WTC11 (cell line): ENCODE measurements at regions not wholly inside any gene's neighbourhood (a gene's known extent, or its start where the extent isn't known, plus 50 kb on each side); places are given as distances from the start of the nearest gene placed in this dataset.

Experiments
- ATAC-seq: fragments of 200-7000 bp; cut with Tn5 transposase; 2 replicates; pipeline ENCODE4 v1.10.0; 2021; ENCODE audit warnings: mild to moderate bottlenecking, moderate library complexity
- CTCF ChIA-PET: fragments of 300-600 bp; sonication (Branson Sonifier 250); formaldehyde crosslinking; loops from one replicate; lab custom pipeline; 2021; ENCODE audit warnings: antibody characterized with exemption; lab: Charles Lee
- POLR2A ChIA-PET: fragments of 350-600 bp; sonication (Branson Sonifier 250); formaldehyde crosslinking; loops from one replicate; lab custom pipeline; 2021; ENCODE audit warnings: antibody characterized with exemption; lab: Charles Lee
- DNase-seq: peaks from one replicate; pipeline ENCODE4 v3.0.0; 2021; ENCODE audit warnings: low spot score
- H3K27ac Mint-ChIP-seq: 2 replicates; pipeline ENCODE4 v1.8.0; 2021; ENCODE audit warnings: mixed read lengths
- H3K27me3 Mint-ChIP-seq: 2 replicates; pipeline ENCODE4 v1.8.0; 2021; ENCODE audit warnings: low read depth, mild to moderate bottlenecking, moderate library complexity, mixed read lengths
- H3K36me3 Mint-ChIP-seq: 2 replicates; pipeline ENCODE4 v1.8.0; 2021; ENCODE audit warnings: mixed read lengths
- H3K4me1 Mint-ChIP-seq: 2 replicates; pipeline ENCODE4 v1.8.0; 2022; ENCODE audit warnings: mixed read lengths
- H3K4me3 Mint-ChIP-seq: 2 replicates; pipeline ENCODE4 v1.8.0; 2021; ENCODE audit warnings: mild to moderate bottlenecking, moderate library complexity, mixed read lengths
- H3K9me3 Mint-ChIP-seq: 2 replicates; pipeline ENCODE4 v1.8.0; 2021; ENCODE audit warnings: mixed read lengths
- ATF2 ChIP-seq: sonication (generic); formaldehyde crosslinking; IDR thresholded peaks from 2 replicates; pipeline ENCODE4 v1.8.1; 2022; ENCODE audit warnings: low read depth, missing genetic modification reagents, borderline replicate concordance
- CBFB ChIP-seq: sonication (generic); formaldehyde crosslinking; IDR thresholded peaks from 2 replicates; pipeline ENCODE4 v1.8.1; 2022; ENCODE audit warnings: mild to moderate bottlenecking, low read depth, missing genetic modification reagents
- ELF4 ChIP-seq: sonication (generic); formaldehyde crosslinking; IDR thresholded peaks from 2 replicates; pipeline ENCODE4 v1.8.1; 2022; ENCODE audit warnings: low read depth, mild to moderate bottlenecking, moderate library complexity, missing genetic modification reagents
- EMX1 ChIP-seq: fragments of 250-450 bp; sonication (Bioruptor Pico); IDR thresholded peaks from 2 replicates; pipeline ENCODE4 v1.8.0; 2021; ENCODE audit warnings: mild to moderate bottlenecking
- FOXP1 ChIP-seq: sonication (generic); formaldehyde crosslinking; IDR thresholded peaks from 2 replicates; pipeline ENCODE4 v1.8.0; 2022; ENCODE audit warnings: missing genetic modification reagents, mild to moderate bottlenecking, moderate library complexity, borderline replicate concordance
- GTF2I ChIP-seq: fragments of 250-450 bp; sonication (Bioruptor Pico); conservative IDR thresholded peaks from 2 replicates; pipeline ENCODE4 v1.4.0; 2021; ENCODE audit warnings: mild to moderate bottlenecking
- HMGA2 ChIP-seq: fragments of 250-450 bp; sonication (Bioruptor Pico); IDR thresholded peaks from 2 replicates; pipeline ENCODE4 v1.4.0; 2021; ENCODE audit warnings: mild to moderate bottlenecking, moderate library complexity
- IRF1 ChIP-seq: sonication (generic); formaldehyde crosslinking; IDR thresholded peaks from 2 replicates; pipeline ENCODE4 v1.8.0; 2023; ENCODE audit warnings: missing genetic modification reagents
- IRF2 ChIP-seq: sonication (generic); formaldehyde crosslinking; IDR thresholded peaks from 2 replicates; pipeline ENCODE4 v1.8.0; 2022; ENCODE audit warnings: low read depth, missing genetic modification reagents, borderline replicate concordance
- MXD4 ChIP-seq: fragments of 250-450 bp; sonication (Bioruptor Pico); IDR thresholded peaks from 2 replicates; pipeline ENCODE4 v1.8.0; 2021; ENCODE audit warnings: mild to moderate bottlenecking, moderate library complexity, borderline replicate concordance
- NFE2L1 ChIP-seq: sonication (generic); formaldehyde crosslinking; IDR thresholded peaks from 2 replicates; pipeline ENCODE4 v1.8.1; 2023; ENCODE audit warnings: missing genetic modification reagents
- PRRX2 ChIP-seq: fragments of 250-450 bp; sonication (Bioruptor Pico); IDR thresholded peaks from 2 replicates; pipeline ENCODE4 v1.8.0; 2021; ENCODE audit warnings: mild to moderate bottlenecking
- RORB ChIP-seq: fragments of 250-450 bp; sonication (Bioruptor Pico); IDR thresholded peaks from 2 replicates; pipeline ENCODE4 v1.9.0; 2021; ENCODE audit warnings: mild to moderate bottlenecking
- SMAD4 ChIP-seq: sonication (generic); formaldehyde crosslinking; IDR thresholded peaks from 2 replicates; pipeline ENCODE4 v1.8.0; 2022; ENCODE audit warnings: mild to moderate bottlenecking, missing genetic modification reagents
- ZBTB21 ChIP-seq: sonication (generic); formaldehyde crosslinking; IDR thresholded peaks from 2 replicates; pipeline ENCODE4 v1.8.1; 2023; ENCODE audit warnings: mild to moderate bottlenecking, missing genetic modification reagents, borderline replicate concordance
- ZNF121 ChIP-seq: sonication (generic); formaldehyde crosslinking; IDR thresholded peaks from 2 replicates; pipeline ENCODE4 v1.8.0; 2023; ENCODE audit warnings: missing genetic modification reagents
- ZNF263 ChIP-seq: sonication (generic); formaldehyde crosslinking; IDR thresholded peaks from 2 replicates; pipeline ENCODE4 v1.8.1; 2022; ENCODE audit warnings: low read depth, mild to moderate bottlenecking, moderate library complexity, missing genetic modification reagents
- ZNF416 ChIP-seq: fragments of 250-450 bp; sonication (Bioruptor Pico); IDR thresholded peaks from 2 replicates; pipeline ENCODE4 v1.9.0; 2021; ENCODE audit warnings: mild to moderate bottlenecking, inconsistent platforms
- TF ChIP-seq, protein P1 (sequence below): fragments of 250-450 bp; sonication (Bioruptor Pico); IDR thresholded peaks from 2 replicates; pipeline ENCODE4 v1.8.0; 2021; ENCODE audit warnings: mild to moderate bottlenecking
- TF ChIP-seq, protein P2 (sequence below): sonication (generic); formaldehyde crosslinking; IDR thresholded peaks from 2 replicates; pipeline ENCODE4 v1.8.0; 2022; ENCODE audit warnings: missing genetic modification reagents
- TF ChIP-seq, protein P3 (sequence below): fragments of 250-450 bp; sonication (Bioruptor Pico); conservative IDR thresholded peaks from 2 replicates; pipeline ENCODE4 v1.9.0; 2021; ENCODE audit warnings: mild to moderate bottlenecking
- TF ChIP-seq, protein P4 (sequence below): sonication (generic); formaldehyde crosslinking; IDR thresholded peaks from 2 replicates; pipeline ENCODE4 v1.8.1; 2022; ENCODE audit warnings: mild to moderate bottlenecking, moderate library complexity, missing genetic modification reagents

DNA sequence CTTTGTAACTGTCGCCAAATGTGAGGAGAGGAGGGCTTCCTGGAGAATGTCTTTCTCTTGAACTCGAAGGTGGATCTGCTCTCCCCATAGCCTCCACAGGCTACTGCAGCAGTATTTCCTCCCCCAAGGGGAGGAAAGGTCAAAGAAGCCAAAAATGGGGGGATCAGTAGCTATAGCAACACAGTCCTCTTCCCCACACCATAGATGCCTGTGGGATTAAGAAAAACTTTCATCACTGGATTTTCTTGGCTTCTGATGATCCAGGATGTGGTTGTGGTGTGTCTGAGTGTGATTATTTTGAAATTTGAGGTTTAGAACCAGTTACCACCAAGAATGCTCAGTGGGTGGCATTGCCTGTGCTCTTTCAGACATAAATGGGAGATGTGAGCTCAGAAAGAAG is 140.1 kb upstream of the SPACA1 start:
- Mint-ChIP-seq H3K27ac (no peak overlapping the region), H3K36me3 (no peaks in the 10 kb centered on the region), H3K27me3 (no peaks in the 10 kb centered on the region), H3K9me3 (peaks cover 11% of the 10 kb centered on the region; the same call in 1 of the 2 replicates), H3K4me1 (peaks cover 52% of the 10 kb centered on the region), H3K4me3 (no peak overlapping the region)
- ATAC-seq (no peak), DNase-seq (no peak)
- TF ChIP-seq FOXP1 (no peak), CBFB (no peak), SMAD4 (no peak), ZNF416 (CRISPR knock-in tag) (no peak), RORB (no peak), IRF1 (CRISPR knock-in tag) (no peak), ELF4 (CRISPR knock-in tag) (no peak), GTF2I (CRISPR knock-in tag) (no peak), MXD4 (no peak), IRF2 (no peak), ZNF121 (CRISPR knock-in tag) (no peak), HMGA2 (CRISPR knock-in tag) (no peak), ATF2 (CRISPR knock-in tag) (no peak), EMX1 (CRISPR knock-in tag) (no peak), ZBTB21 (no peak)
- TF ChIP-seq, protein P1, sequence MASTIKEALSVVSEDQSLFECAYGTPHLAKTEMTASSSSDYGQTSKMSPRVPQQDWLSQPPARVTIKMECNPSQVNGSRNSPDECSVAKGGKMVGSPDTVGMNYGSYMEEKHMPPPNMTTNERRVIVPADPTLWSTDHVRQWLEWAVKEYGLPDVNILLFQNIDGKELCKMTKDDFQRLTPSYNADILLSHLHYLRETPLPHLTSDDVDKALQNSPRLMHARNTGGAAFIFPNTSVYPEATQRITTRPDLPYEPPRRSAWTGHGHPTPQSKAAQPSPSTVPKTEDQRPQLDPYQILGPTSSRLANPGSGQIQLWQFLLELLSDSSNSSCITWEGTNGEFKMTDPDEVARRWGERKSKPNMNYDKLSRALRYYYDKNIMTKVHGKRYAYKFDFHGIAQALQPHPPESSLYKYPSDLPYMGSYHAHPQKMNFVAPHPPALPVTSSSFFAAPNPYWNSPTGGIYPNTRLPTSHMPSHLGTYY (CRISPR knock-in tag), result no peak
- TF ChIP-seq, protein P2, sequence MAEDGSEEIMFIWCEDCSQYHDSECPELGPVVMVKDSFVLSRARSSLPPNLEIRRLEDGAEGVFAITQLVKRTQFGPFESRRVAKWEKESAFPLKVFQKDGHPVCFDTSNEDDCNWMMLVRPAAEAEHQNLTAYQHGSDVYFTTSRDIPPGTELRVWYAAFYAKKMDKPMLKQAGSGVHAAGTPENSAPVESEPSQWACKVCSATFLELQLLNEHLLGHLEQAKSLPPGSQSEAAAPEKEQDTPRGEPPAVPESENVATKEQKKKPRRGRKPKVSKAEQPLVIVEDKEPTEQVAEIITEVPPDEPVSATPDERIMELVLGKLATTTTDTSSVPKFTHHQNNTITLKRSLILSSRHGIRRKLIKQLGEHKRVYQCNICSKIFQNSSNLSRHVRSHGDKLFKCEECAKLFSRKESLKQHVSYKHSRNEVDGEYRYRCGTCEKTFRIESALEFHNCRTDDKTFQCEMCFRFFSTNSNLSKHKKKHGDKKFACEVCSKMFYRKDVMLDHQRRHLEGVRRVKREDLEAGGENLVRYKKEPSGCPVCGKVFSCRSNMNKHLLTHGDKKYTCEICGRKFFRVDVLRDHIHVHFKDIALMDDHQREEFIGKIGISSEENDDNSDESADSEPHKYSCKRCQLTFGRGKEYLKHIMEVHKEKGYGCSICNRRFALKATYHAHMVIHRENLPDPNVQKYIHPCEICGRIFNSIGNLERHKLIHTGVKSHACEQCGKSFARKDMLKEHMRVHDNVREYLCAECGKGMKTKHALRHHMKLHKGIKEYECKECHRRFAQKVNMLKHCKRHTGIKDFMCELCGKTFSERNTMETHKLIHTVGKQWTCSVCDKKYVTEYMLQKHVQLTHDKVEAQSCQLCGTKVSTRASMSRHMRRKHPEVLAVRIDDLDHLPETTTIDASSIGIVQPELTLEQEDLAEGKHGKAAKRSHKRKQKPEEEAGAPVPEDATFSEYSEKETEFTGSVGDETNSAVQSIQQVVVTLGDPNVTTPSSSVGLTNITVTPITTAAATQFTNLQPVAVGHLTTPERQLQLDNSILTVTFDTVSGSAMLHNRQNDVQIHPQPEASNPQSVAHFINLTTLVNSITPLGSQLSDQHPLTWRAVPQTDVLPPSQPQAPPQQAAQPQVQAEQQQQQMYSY (CRISPR knock-in tag), result no peak
- ChIA-PET POLR2A (no interaction called here), CTCF (interaction anchor here (1.4 kb wide), 1 partner anchor 22 kb away, joined by 4 read pairs; no protein-coding TSS in a partner anchor)

GRCh38 chr6:87905101-87905641 is 142.5 kb upstream of the SPACA1 start:
- ChIA-PET CTCF (interaction anchor here (1.2 kb wide), 1 partner anchor 15 kb away, joined by 3 read pairs; no protein-coding TSS in a partner anchor), POLR2A (no interaction called here)
- Mint-ChIP-seq H3K36me3 (no peaks in the 10 kb centered on the region), H3K9me3 (peaks cover under 1% of the 10 kb centered on the region; the same call in 1 of the 2 replicates), H3K27ac (no peak overlapping the region), H3K4me1 (peaks cover 64% of the 10 kb centered on the region), H3K27me3 (no peaks in the 10 kb centered on the region), H3K4me3 (no peak overlapping the region)
- DNase-seq (no peak), ATAC-seq (no peak)
- TF ChIP-seq ZNF263 (CRISPR knock-in tag) (no peak), GTF2I (CRISPR knock-in tag) (no peak), NFE2L1 (CRISPR knock-in tag) (no peak), ZBTB21 (no peak), PRRX2 (CRISPR knock-in tag) (no peak)
- TF ChIP-seq, protein P3, sequence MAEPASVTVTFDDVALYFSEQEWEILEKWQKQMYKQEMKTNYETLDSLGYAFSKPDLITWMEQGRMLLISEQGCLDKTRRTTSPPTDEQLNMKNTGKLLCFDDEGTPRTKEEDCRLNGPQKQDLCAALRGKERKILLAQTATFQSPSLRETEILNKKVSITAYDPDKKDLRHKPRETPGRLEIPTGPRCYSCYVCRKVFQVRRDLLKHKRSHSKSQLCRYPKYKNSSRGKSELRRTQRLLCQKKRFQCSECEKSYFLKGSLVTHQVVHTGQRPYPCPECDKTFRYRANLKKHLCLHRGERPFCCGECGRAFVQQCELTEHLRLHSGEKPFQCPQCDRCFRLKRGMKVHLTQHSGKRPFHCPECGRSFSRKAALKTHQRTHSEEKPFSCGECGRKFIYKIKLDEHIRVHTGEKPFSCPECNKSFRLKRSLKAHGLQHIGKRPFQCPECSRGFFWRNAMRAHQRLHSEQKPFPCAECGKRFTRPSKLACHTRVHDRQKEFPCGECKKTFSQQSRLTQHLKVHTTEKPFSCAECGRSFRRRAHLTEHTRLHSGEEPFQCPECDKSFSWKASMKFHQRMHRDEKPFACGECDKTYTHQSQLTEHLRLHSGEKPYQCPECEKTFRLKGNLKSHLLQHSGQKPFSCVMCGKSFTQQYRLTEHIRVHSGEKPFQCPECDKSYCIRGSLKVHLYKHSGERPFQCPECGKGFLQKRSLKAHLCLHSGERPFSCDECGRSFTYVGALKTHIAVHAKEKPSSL, result no peak
- TF ChIP-seq, protein P4, sequence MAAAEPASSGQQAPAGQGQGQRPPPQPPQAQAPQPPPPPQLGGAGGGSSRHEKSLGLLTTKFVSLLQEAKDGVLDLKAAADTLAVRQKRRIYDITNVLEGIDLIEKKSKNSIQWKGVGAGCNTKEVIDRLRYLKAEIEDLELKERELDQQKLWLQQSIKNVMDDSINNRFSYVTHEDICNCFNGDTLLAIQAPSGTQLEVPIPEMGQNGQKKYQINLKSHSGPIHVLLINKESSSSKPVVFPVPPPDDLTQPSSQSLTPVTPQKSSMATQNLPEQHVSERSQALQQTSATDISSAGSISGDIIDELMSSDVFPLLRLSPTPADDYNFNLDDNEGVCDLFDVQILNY, result no peak
